Lower leg skin (tissue), 3 donors: ENCODE measurements at regions not wholly inside any gene's neighbourhood (a gene's known extent, or its start where the extent isn't known, plus 50 kb on each side); places are given as distances from the start of the nearest gene placed in this dataset.

Experiments
- CTCF ChIP-seq, 3 donors: fragments of 450-650 bp; IDR thresholded peaks; one replicate each; pipeline ENCODE4 v1.5.1; 2016; ENCODE audit warnings: antibody characterized with exemption in 3 of 3, mild to moderate bottlenecking in 3 of 3, moderate library complexity in 2 of 3
- POLR2A ChIP-seq, 2 donors: fragments of 450-650 bp; IDR thresholded peaks; one replicate each; pipeline ENCODE4 v1.6.1; 2016 to 2017; ENCODE audit warnings: antibody characterized with exemption in 2 of 2, mild to moderate bottlenecking in 1 of 2, moderate library complexity in 1 of 2

GRCh38 chr3:150117076-150117475, 146.4 kb upstream of the PFN2 start:
- TF ChIP-seq CTCF (IDR thresholded peaks at IDR 0.05) = no peak
- no peak for TF ChIP-seq POLR2A (IDR thresholded peaks at IDR 0.05)
